HG03469 (cell line): ENCODE measurements at regions not wholly inside any gene's neighbourhood (a gene's known extent, or its start where the extent isn't known, plus 50 kb on each side); places are given as distances from the start of the nearest gene placed in this dataset.
A peak's percentile ranks its signal among the peaks of the same experiment; 100 is the strongest.

Experiments
- ATAC-seq: cut with Tn5 transposase; IDR thresholded peaks from one replicate; pipeline ENCODE4 v1.9.1; 2021; ENCODE audit warnings: mild to moderate bottlenecking, moderate library complexity, moderate number of reproducible peaks; ENCODE audit not compliant: unreplicated experiment

DNA sequence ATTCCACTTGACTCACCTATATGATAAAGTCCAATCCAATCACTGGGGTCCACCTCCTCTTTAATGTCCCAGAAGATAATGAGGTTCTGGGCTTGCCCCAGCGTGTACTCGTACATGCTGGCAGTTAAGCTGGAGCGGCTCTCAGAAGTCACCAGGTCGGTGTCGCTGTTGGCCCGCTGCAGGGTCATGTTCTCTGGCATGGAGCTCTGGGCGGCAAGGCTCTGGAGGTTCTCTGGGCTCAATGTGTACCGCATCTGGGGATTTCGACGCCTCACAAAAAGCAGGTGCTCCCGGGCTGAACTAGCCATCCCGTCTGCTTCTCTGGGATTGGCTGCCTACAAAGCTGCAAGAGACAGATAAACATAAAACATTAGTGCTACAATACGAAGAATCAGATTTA, 206.4 kb upstream of the CCDC150 start:
- ATAC-seq: no peak

GRCh38 chr2:196434217-196434616, 205.3 kb upstream of the CCDC150 start:
- ATAC-seq: no peak

DNA sequence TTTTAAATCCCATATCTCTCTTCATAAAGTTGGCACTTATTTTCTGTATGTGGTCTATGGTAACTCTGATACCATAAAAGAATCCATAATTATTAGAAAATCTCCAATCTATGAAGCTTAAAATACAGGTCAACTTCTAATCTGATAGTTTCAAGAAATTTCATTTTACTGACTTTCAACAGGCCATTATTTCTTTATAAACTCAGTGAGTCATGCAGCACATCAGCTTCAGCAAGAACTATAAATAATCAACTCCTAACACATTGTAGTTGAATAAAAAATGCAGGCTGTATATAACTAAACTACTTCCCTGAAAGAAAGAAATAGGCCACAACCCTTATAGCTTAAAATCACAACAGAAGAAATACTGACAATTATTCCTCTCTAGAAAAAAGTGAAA, 204.3 kb upstream of the CCDC150 start:
- no peak for ATAC-seq

DNA sequence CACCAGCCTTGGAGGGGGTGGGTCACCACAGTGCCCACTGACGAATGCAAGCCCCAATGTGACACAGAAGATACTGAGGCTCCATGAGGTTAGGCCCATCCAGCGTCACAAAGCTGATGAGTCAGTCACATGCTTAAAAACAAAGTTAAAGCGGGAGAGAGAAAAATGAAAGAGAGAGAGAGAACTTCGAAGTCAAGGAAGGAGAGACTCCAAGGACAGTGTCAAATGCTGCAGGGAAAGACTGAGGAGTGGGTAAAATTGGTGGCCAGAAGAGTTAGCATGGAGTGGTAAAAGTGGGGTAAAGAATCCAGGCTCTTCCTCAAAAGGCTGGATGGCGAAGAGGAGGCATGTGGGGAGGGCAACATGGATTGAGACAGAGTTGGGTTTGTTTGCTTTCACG, 201.9 kb upstream of the CCDC150 start:
- ATAC-seq: no peak

DNA sequence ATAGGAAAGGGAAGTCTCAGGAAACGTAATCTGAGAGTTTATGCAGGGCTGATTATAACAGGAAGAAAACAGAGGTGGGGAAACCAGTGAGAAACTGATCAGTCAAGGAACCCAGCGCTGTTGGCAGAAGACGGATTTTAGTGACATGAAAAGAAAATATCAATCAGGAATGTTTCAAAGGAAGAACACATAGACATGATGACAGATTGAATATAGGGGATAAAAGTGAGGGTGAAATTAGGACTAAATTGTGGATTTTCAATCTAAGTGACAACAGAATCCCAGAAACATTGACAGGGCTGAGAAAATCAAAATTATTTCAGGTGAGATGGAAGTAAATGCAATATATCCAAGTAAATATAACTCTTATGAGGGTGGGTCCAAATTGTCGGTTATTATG, 199.8 kb upstream of the CCDC150 start:
- ATAC-seq: no peak

DNA sequence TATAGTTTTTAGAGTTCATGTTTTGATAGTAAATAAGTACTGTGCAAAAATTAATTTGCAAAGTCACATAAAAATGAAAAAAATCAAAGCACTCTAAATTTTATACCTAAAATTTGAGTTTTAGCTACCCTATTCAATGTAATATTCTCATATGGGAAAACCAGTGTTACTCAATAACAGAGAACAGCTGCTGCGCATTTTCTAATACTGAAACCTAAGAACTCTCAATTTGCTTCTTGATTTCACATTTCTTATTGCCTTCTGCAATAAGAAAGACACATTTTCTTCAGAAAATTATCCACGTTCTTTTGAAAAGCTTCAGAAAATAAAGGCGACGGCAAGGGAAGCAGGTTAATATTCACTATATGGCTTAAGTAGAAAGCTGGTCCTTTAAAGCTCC, 199.1 kb upstream of the CCDC150 start:
- ATAC-seq: no peak

DNA sequence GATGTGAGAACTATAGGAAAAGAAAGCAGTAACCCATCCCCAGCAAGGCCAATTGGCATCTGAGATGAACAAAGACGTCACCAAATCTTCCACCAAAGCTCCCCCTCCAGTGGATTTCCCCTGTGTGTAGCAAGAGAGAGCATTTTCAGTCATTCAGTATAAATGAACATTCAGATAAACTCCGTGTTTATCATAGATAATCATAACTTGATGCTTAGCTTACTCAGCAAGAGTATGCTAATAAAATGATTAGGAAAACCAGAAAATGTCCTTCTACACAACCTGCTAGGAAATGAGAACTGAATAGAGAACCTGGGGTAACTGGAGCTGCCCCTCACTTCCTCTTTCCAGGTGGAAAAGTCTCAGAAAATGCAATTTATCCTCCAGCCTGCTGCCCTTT, 198.0 kb upstream of the CCDC150 start:
- no peak for ATAC-seq

GRCh38 chr2:196442211-196442610, 197.3 kb upstream of the CCDC150 start:
- no peak for ATAC-seq

DNA sequence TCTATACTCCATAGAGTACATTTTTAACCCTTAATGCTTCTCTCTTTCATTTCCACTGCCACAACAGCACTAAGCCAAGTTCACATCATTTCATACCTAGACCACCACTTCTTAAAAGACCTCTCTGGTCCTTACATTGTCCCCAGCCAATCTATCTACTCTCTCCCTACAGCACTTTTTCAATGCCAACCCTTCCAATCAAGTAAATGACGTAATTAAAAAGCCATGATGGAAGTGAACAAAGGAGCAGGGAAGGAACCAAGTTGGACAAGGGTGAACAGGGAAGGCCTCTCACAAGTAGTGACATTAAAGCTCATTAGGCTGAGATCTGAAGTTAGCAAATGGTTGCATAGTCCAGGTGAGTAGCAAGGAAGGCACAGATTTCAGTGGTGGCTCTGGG, 195.1 kb upstream of the CCDC150 start:
- ATAC-seq: no peak

DNA sequence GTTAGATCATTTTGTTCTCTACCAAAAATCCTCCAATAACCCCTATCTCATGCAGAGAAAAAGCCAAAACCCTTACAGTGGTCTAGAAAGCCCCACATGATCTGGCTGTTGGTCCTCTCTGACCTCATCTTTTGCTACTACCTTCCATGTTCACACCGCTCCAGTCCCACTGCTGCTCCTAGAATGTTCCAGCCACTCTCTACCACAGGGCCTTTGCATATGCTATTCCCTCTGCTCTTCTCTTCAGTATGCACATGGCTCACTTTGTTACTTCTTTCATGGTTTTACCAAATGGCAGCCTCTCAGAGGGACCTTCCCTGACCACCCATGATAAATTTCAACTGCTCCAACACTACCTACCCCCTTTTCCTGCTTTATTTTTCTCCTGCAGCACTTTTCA, 193.5 kb upstream of the CCDC150 start:
- ATAC-seq: no peak

DNA sequence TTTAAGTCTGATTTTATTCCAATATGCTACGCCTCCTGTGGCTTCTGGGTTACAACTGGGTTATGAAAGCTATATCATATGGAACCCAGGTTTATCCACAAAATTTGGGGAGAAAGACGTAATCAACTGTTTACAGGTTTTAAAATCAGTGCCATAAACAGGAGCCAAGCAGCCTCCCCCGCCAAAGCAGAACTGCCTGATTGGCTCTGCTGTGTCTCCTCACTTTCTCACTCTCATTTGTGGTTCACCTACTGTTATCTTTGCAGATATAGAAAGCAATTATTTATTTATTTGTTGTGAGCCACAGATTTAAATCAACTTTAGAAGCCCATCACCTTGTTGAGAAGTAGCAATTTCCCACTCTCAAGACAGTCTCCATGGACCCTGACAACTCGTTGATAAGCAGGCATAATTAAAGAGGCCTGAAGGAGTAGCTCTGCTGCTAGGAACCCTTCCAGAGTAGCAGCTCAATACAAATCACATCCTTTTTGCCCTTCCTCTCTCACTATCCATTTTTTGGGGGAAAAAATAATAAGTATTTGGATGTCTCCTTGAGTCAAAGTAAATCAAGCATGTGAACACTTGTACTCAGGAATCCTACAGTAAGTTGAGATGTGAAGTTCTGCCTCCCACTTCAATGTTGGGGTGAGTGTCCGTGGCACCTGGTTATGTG, 191.0 kb upstream of the CCDC150 start:
- no peak for ATAC-seq

DNA sequence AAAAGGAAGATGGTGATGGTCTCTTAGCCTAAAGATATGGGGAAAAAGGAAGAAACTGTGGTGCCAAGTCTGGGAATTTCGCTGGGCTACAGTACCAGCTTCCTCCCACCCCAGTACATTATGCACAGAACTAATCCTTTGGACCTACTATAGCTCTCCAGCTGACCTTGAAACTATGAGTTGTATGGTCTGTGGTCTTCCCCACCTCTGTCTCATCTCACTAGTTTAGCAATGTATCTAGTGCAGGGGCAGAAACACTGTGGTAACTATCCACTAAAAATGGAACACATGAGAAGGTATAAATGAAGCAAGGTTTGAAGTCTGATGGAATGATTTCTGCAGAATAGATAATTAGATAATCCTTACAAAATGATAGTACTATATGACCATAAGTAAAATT, 190.4 kb upstream of the CCDC150 start:
- ATAC-seq: peak; percentile 47

- no peak for ATAC-seq
Measured at GRCh38 chr2:196452758-196453157, 186.8 kb upstream of the CCDC150 start.

- peak; percentile 47 for ATAC-seq
Measured at GRCh38 chr2:196453613-196454047, 185.9 kb upstream of the CCDC150 start.

- ATAC-seq: no peak
Measured at GRCh38 chr2:196454492-196454891, 185.0 kb upstream of the CCDC150 start.

GRCh38 chr2:196459539-196459938, 180.0 kb upstream of the CCDC150 start:
- no peak for ATAC-seq

DNA sequence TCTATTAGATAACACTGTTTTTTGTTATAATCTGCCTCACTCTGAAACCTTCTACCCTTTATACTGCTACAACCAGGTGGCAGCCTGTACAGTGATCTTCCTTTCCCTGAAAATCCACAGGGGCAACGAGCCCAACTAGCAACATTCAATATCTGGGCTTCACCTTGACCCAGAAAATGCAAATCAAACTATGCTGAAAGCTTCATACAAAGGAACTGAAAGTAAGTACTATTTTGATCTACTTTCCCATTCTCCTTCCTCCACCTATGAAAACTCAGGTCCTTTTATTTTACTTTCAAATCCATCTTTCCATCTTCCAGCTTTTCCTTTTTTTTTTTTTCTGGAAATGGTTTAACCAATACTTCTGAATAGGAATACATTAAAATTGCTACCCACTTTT, 175.8 kb upstream of the CCDC150 start:
- ATAC-seq: no peak

DNA sequence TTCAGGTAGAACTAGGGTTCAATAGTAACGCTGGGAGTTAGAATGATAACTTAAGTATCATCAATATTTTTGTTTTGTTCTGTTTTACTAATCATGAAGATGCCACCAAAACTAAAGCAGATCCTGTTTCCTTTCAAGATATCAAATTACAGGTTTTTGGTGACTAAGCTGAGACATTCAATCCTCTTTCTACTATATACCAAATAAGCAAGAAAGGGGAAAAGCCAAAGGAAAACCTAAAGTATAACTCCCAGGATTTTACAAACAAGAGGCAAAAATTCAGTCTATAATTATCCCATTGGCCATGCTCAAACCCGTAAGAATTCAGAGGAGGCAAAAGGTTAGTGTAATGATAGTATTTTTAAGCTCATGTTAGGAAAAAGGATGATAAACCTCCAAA, 175.2 kb upstream of the CCDC150 start:
- no peak for ATAC-seq

DNA sequence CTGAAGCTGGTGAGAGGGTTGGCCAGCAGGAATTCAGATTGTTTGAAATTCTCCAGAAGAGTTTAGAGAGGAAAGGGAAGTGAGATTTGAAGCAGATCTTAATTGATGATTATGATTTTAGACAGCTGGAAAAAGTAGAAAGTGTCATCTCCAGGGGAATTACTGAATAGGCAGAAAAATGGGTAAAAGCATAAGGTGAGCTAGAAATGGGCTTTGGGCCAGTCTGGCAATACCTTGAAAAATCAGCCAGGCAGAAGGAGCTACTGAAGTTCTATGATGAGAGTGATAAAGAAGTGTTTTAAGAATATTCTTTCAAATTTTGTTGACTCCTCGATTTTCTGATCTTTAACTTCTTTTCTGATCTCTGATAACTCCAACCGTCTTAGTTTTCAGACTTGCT, 172.9 kb upstream of the CCDC150 start:
- no peak for ATAC-seq

- no peak for ATAC-seq
Measured at GRCh38 chr2:196468394-196468793, 171.1 kb upstream of the CCDC150 start.

GRCh38 chr2:196473617-196474016, 165.9 kb upstream of the CCDC150 start:
- no peak for ATAC-seq

DNA sequence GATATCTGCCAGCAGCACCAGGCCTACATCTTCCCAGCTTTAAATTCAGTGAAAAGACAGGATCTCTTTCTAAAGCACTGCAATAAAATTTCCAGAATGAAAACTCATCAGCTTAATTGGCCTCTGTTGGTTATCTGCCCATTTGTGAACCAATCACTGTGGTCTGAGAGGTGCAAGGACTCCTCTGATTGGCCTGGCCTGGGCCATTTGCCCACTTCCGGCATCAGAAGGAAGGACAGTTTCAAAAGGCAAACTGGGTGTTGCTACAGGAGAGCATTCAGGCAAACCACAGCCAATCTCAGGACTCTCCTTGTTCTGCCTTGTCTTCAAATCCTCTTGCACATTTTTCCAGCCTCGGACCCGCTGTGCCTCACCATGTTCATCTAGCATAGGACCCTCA, 163.9 kb upstream of the CCDC150 start:
- no peak for ATAC-seq

DNA sequence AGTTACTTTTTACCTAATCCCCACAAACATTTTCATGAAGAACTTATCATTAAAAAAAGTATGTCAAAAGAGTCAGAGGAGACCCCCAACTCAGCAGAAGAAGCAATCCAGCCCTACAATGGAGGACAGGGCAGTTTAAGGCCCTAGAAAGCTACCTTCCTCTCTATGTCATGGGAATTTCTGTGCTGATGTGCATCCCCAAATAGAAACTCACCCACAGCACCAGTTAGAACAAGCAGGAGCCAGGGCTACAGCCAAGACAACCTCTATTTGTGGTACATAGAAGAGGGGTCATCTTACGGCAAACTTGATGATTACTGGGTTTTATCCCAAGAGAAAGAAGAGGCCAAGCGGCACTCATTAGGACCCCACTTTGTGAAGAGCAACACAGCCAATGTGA, 160.9 kb upstream of the CCDC150 start:
- ATAC-seq: no peak
